GM19328 (cell line): ENCODE measurements at regions not wholly inside any gene's neighbourhood (a gene's known extent, or its start where the extent isn't known, plus 50 kb on each side); places are given as distances from the start of the nearest gene placed in this dataset.

Experiments used
- ATAC-seq: cut with Tn5 transposase; IDR thresholded peaks from one replicate; pipeline ENCODE4 v1.9.1; 2021; ENCODE audit warnings: mild to moderate bottlenecking, moderate library complexity; ENCODE audit not compliant: unreplicated experiment

GRCh38 chr2:144834363-144834762 is 314.4 kb upstream of the ZEB2 start:
- ATAC-seq, result no peak

- no peak for ATAC-seq
These were observed 313.2 kb upstream of the ZEB2 start for GRCh38 chr2:144833075-144833637.

DNA sequence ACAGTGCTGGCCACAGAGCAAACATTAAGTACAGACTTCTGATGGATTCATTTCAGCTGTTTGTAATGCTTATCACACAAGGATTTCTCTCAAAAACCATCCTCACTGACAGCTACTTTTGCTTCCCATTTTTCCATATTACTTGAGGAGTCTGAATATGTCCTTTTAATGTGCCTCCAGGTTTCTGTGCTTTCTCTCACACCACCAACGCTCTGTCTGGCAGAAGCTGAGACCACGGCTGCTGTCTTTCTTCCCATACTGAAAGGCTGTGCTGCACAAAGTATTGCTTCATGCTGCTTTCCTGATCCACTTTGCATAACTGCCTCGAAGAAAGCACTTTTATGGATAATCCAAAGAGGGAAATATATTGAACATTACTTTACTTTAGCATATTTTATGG is 312.1 kb upstream of the ZEB2 start:
- no peak for ATAC-seq

DNA sequence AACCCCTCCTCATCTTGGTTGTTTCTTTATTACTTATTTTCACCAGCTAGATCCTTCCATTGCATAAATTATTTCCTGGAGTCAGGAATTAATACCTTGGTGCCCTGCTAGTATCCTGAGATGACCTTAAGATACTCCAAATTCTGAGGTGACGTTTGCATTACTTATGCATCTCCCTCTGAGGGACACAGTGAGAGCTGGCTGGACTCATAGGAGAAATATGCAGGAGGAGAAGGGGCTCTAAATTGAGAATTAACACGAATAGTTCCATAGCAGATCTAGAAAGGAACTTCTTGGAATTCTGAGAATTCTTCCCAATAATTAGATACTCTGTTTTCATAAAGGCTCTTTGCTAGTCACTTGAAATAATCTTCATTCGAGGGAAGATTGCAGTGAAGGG is 310.6 kb upstream of the ZEB2 start:
- ATAC-seq, result no peak

DNA sequence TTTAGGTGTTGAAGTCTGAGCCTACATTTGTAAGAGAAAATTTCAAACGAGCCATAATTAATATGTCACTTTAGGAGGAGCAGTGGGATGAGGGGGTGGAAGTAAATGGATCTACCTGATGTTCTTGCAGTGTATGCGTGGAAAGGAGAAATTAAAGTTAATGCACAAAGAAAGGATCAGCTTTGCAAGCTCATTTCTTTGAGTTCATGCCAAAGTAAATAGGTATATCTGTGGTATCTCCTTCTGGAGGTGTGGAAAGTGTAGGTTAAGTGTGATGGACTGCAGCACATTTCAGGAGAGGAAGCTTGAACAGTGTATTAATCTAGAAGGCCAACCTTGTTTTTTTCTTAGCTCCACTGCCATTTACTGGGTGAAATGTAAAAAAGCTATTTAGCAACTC is 307.5 kb upstream of the ZEB2 start:
- no peak for ATAC-seq

- ATAC-seq, result no peak
These were observed 306.2 kb upstream of the ZEB2 start for GRCh38 chr2:144826105-144826504.

DNA sequence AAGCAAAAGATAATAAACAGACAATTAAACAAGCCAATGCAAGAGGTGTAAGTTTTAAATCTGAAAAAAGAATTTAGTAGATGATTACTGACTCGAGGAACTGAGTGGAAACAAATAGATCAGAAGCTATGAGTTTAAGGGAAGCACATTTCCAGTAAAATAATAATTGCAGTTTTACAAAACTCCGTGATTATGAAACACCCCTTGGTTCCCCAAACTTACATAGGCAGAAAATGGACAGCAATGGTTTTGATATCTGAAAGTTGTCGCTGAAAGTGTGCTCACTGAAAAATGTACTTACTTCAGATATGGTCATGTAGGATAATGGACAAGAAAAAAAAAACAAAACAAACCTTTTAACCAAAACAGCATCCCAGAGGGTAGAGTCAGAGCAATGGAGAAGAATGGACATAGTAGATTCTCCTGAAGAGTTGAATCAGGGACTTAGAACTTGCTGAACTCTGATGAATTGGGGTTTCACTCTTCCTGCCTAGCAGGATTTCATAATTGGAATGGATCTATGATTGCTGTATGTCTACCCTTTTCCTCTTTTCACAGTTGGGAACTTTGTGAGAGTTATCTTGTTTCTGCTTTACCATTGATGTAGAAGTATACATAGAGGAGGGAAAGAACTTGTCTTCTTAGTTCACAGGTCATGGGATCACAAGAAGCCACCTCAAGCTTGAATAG is 305.6 kb upstream of the ZEB2 start:
- no peak for ATAC-seq

- no peak for ATAC-seq
These were observed 304.6 kb upstream of the ZEB2 start for GRCh38 chr2:144824306-144825080.

GRCh38 chr2:144822966-144823365 is 303.0 kb upstream of the ZEB2 start:
- no peak for ATAC-seq

DNA sequence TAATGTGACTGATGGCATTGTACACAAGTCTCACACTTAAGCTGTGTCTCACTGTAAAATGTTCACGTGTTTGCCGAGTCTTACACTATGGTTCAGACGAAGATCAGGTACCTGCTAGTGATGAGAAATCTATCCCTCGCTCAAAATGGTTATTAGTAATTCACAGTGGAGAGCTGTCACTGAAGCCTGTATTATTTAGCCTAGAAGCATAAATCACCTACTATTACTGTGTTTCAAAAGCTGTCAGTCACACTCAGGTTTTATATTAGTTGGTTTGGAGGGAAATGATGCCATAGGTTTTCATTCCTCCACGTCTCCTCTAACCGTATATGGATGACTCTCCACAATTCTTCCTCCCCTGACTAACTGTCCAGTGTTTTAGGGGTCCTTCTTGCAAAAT is 292.4 kb upstream of the ZEB2 start:
- no peak for ATAC-seq

GRCh38 chr2:144801766-144802165 is 281.8 kb upstream of the ZEB2 start:
- no peak for ATAC-seq

DNA sequence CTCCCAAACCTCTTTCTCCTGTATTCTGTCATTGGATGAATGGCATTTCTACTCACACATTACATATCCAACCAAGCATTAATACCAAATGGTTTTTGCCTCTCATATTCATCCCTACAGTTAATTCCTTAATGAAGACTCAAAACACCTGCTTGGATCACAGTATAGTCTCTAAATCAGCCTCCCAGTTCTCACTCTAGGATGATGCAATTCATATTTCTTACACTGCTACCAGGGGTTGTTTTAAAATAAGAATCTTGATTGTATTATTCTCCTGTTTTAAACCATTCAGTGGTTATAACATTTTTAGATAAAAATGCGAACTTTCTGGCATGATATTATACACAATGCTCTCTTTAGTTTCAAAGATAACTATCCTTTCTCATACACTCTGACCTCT is 281.4 kb upstream of the ZEB2 start:
- no peak for ATAC-seq

DNA sequence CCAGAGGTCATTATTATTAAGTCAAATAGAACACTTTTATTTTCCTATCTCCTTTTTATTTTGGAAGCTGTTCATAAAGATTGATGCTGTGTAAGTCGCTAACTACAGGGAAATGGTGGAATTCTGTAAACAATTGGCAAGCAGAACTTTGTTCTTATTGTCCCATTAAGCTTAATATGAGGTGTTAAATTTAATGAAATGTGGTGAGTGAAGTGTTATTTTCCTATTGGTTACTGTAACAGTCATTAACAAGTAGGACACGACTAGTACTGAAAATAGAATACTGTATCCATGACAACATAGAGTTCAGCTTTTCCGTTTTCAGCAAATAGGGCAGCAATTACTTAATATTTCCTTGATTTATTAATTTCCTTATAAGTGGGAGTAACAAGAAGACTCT is 279.1 kb upstream of the ZEB2 start:
- no peak for ATAC-seq

GRCh38 chr2:144798034-144798433 is 278.1 kb upstream of the ZEB2 start:
- ATAC-seq, result no peak

DNA sequence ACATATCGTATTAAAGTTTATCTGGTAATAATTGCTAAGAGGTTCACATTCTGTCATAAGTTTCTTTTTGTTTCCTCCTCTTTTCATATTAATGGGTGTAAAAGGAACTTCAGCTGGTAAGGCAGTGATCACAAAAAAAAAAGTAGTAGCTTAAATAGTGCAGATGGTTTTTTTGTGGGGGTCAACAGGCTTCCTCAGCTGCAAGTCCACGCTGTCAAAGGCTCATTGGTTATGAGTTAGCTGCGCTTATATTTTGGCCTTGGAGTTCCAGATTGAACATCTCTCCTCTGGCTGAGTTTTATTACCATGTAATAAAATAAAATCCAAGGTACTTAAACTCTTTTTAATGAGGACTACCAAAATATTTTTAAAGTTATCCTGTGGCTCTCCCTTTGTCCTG is 277.0 kb upstream of the ZEB2 start:
- ATAC-seq, result no peak

DNA sequence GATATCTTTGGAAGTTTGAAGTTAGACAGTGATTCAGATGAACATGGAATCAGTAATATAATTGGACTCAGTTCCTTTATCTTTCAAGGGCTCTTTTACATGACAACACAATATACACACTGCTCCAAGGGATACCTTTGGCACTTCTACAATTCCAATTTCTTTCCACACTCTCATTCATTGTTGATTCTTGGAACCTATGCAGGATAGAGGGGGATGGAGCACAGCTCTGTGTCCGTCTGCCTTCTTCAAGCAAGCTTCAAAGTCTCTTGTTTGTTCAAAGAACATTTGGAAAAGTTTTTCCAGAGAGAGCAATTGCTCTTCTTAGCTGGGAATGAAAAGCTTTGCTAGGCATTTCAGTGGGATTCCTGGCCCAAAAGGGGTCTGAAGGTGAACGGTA is 276.2 kb upstream of the ZEB2 start:
- ATAC-seq, result no peak

GRCh38 chr2:144785253-144785652 is 265.3 kb upstream of the ZEB2 start:
- ATAC-seq, result no peak

DNA sequence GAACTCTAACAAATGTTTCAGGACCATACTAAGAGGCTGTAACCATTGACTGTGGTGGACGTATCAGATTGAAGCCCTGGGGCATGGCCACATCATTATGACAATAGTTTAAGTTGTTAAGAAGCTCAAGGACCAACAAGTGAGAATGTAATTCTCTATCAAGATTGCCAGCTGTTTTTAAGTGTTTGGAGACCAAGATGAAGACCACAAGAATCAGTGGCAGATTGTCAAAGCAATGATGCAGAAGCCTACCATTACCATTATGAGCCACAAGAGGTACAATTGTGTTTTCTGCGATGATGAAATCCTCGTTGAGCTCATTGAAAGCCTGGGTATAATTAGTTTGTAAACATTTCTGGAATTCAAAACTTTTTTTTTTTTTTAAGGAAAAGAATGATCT is 261.1 kb upstream of the ZEB2 start:
- ATAC-seq, result no peak

DNA sequence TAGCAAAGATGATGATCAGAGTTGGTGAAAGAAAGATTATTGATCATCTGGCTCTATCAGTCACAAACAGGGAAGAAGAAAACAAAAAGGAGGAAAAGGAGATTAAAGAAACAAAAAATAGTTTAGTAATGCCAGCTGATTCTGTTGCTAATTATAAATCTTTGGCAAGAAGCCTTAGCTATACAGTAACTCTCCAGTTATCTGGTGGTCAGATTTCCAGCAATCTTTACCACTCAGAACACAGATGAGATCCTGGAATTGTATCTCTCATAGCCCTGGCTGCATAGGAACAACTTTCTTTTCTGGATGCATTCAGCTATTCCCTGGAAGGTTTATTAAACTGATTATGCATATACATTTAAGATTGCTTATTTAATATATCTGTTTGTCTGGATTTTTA is 256.8 kb upstream of the ZEB2 start:
- no peak for ATAC-seq

- no peak for ATAC-seq
These were observed 254.9 kb upstream of the ZEB2 start for GRCh38 chr2:144774809-144775208.

DNA sequence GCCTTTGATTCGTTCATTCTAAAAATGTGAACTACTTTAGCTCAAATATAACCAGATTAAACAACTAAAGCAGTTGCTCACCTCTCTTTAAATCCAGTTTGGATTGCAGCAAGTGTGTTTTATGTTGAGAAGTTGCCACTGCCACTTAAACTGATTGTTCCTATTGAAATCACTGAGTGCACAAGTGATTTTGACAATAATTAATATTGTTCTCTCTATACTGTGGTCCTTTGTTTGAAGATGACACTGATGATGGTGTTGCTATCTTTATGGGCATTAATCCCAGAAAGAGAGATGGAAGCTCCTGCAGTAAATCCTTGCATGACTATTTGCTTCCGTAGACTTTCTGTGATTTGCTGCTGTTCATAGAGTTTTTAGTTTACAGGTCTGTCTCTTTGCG is 251.4 kb upstream of the ZEB2 start:
- no peak for ATAC-seq

GRCh38 chr2:144770616-144771230 is 250.8 kb upstream of the ZEB2 start:
- ATAC-seq, result no peak
